ENCODE measurements at regions not wholly inside any gene's neighbourhood (a gene's known extent, or its start where the extent isn't known, plus 50 kb on each side); places are given as distances from the start of the nearest gene placed in this dataset.

- Histone ChIP-seq H2BK120ac (replicated peaks; ENCODE audit: low read depth, low read length) (peak overlapping the region; percentile 34), H3K4me2 (ENCODE audit: insufficient read depth in 1 of 2, low read depth in 2 of 2, low read length in 2 of 2) (no peak overlapping the region; a peak in 1 of 4 replicates), H3K23me2 (ENCODE audit: low read depth, low read length) (no peaks in the 10 kb centered on the region), H2BK15ac (ENCODE audit: low read length) (no peak overlapping the region), H3K14ac (ENCODE audit: insufficient read length) (no peak overlapping the region), H2AFZ (ENCODE audit: low read length) (peak overlapping the region; percentile 24; the same call in 1 of the 2 replicates), H2BK20ac (ENCODE audit: low read length) (no peak overlapping the region; the same call in 1 of the 2 replicates), H4K91ac (replicated peaks; ENCODE audit: insufficient read length, low read length) (no peak overlapping the region), H3K36me3 (ENCODE audit: control insufficient read depth in 2 of 4, insufficient read depth in 4 of 4, low read length in 3 of 4) (peaks cover 0 to 5% (median 0%) of the 10 kb centered on the region in 4 experiments; a peak in 1 of 8 replicates), H4K8ac (ENCODE audit: extremely low read depth, insufficient read depth, low read length) (no peak overlapping the region), H3K4ac (replicated peaks; ENCODE audit: insufficient read length, low read depth, low read length) (no peak overlapping the region), H2BK5ac (ENCODE audit: low read depth, low read length) (no peak overlapping the region), H3K79me1 (ENCODE audit: low read depth, low read length) (no peaks in the 10 kb centered on the region), H3K56ac (replicated peaks; ENCODE audit: insufficient read length, low read depth, low read length) (no peak overlapping the region), H3K23ac (ENCODE audit: insufficient read length) (no peak overlapping the region), H3K9me3 (ENCODE audit: insufficient read depth in 2 of 2, low read depth in 1 of 2, low read length in 1 of 2) (peaks cover 12 to 18% of the 10 kb centered on the region in 2 experiments), H3K27me3 (replicated peaks in 1 of 4; ENCODE audit: control insufficient read depth in 3 of 4, extremely low read depth in 1 of 4, insufficient read depth in 3 of 4, low read length in 3 of 4) (no peaks in the 10 kb centered on the region), H2BK12ac (ENCODE audit: low read depth, low read length) (no peak overlapping the region), H3K18ac (ENCODE audit: extremely low read depth, low read length) (no peak overlapping the region; the same call in 1 of the 2 replicates), H3K4me1 (replicated peaks in 1 of 4; ENCODE audit: control insufficient read depth in 3 of 4, insufficient read depth in 4 of 4, low read length in 3 of 4) (peaks cover 10 to 22% (median 14%) of the 10 kb centered on the region in 4 experiments), H3K79me2 (ENCODE audit: control insufficient read depth in 1 of 2, insufficient read depth in 2 of 2, low read length in 2 of 2) (no peaks in the 10 kb centered on the region), H2AK5ac (ENCODE audit: low read depth, low read length) (no peak overlapping the region), H3K4me3 (ENCODE audit: extremely low read depth in 1 of 4, insufficient read depth in 2 of 4, low read depth in 3 of 4, low read length in 4 of 4) (no peak overlapping the region), H4K5ac (ENCODE audit: insufficient read length, low read depth, low read length) (no peak overlapping the region), H4K20me1 (replicated peaks in 1 of 2; ENCODE audit: control insufficient read depth in 1 of 2, insufficient read depth in 2 of 2, low read length in 2 of 2) (no peaks in the 10 kb centered on the region), H3K9ac (replicated peaks in 1 of 4; ENCODE audit: extremely low read depth in 1 of 4, low read depth in 3 of 4, low read length in 3 of 4) (no peak overlapping the region), H3K27ac (ENCODE audit: low read depth, low read length) (no peak overlapping the region)
- FAIRE-seq (no peak), DNase-seq (ENCODE audit: low read depth in 1 of 2, low spot score in 2 of 2) (no peak)
- WGBS, 2 experiments (ENCODE audit: extremely low coverage in 1 of 2, insufficient coverage in 1 of 2, insufficient read length in 1 of 2, insufficient replicate concordance in 2 of 2, low coverage in 1 of 2, low lambda C conversion rate in 2 of 2, missing lambda C conversion rate in 1 of 2) = 76% methylated on average over 4 of the region's 4 CpGs; no CpG with 5 or more reads in 1 of the 2 experiments
- CTCF ChIA-PET (ENCODE audit: partially characterized antibody) = no interaction called here
- POLR2A ChIA-PET (ENCODE audit: partially characterized antibody) = no interaction called here
- no peak for TF ChIP-seq CTCF (IDR thresholded peaks at IDR 0.05; ENCODE audit: control extremely low read depth in 1 of 3, insufficient read depth in 1 of 3, low read depth in 1 of 3, low read length in 3 of 3)
- no peak for TF ChIP-seq BACH1 (IDR thresholded peaks at IDR 0.05; ENCODE audit: low read length)
- no peak for TF ChIP-seq SIRT6 (IDR thresholded peaks at IDR 0.05; ENCODE audit: low read length)
- TF ChIP-seq CREB1 (IDR thresholded peaks at IDR 0.05) = no peak
- TF ChIP-seq ZNF274 (IDR thresholded peaks at IDR 0.05; ENCODE audit: borderline replicate concordance, extremely low read depth, low read length) = no peak
- no peak for TF ChIP-seq RXRA (IDR thresholded peaks at IDR 0.05; ENCODE audit: insufficient read depth, low read depth, low read length)
Measured at GRCh38 chr1:224493269-224493668, 58.7 kb upstream of the WDR26 start.

All from H1 (cell line).